ENCODE measurements at regions not wholly inside any gene's neighbourhood (a gene's known extent, or its start where the extent isn't known, plus 50 kb on each side); places are given as distances from the start of the nearest gene placed in this dataset.
"Not testable (repeated sequence)": the region's sequence is repeated elsewhere in the genome, so short reads cannot be mapped to it uniquely, and the experiment has no call there.

DNA sequence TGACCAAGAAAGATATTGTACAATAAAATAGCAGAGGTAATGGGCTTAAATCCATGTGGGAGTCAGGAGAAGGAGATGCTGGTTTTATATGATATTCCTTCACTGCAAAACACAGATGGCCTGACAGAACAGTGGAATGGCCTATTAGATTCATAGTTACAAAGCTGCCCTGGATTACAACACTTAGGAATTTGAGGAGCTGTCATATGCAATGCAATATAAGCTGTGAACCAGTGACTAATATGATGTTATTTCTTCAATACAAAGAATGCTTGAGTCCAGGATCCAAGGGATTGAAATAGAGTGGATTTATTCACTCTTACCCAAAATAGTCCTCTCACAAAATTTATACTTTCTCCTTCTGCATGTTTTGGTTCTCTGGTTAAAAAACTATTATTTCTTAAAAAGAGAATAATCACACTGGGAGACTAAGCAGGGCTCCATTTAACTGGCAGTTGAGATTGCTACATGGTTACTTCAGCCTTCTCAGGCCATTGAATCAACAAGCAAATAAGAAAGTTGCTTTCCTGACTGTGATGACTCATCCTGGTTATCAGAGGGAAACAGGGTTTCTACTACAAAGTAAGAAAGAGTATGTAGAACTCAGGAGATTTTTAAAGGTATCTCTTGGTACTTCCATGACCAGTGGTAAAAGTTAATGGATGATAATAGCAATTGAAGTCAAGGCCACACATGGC, 79.8 kb upstream of the ZPLD1 start:
- Histone ChIP-seq H3K4me3 (ENCODE audit: low read depth in 1 of 2, low read length in 2 of 2) (no peak overlapping the region), H2AFZ (ENCODE audit: low read depth, low read length) (no peak overlapping the region), H3K9me3 (ENCODE audit: insufficient read depth, low read length, severe bottlenecking) (no peaks in the 10 kb centered on the region), H3K27ac (ENCODE audit: low read length) (no peak overlapping the region), H3K9ac (ENCODE audit: low read depth, low read length) (no peak overlapping the region), H3K27me3 (ENCODE audit: insufficient read depth, low read length, poor library complexity) (no peaks in the 10 kb centered on the region), H3K4me1 (ENCODE audit: insufficient read depth, low read length) (no peaks in the 10 kb centered on the region), H3K36me3 (ENCODE audit: insufficient read depth, low read length) (no peaks in the 10 kb centered on the region), H4K20me1 (ENCODE audit: insufficient read depth, low read length) (no peaks in the 10 kb centered on the region), H3K79me2 (ENCODE audit: insufficient read depth, low read length) (no peaks in the 10 kb centered on the region), H3K4me2 (ENCODE audit: insufficient read depth, low read length) (no peak overlapping the region)
- ATAC-seq (ENCODE audit: insufficient read depth, low read depth) (no peak), DNase-seq (no peak)
- TF ChIP-seq EZH2 (IDR thresholded peaks at IDR 0.05; ENCODE audit: borderline replicate concordance, low read depth, low read length, severe bottlenecking) = no peak
- TF ChIP-seq, protein P1, sequence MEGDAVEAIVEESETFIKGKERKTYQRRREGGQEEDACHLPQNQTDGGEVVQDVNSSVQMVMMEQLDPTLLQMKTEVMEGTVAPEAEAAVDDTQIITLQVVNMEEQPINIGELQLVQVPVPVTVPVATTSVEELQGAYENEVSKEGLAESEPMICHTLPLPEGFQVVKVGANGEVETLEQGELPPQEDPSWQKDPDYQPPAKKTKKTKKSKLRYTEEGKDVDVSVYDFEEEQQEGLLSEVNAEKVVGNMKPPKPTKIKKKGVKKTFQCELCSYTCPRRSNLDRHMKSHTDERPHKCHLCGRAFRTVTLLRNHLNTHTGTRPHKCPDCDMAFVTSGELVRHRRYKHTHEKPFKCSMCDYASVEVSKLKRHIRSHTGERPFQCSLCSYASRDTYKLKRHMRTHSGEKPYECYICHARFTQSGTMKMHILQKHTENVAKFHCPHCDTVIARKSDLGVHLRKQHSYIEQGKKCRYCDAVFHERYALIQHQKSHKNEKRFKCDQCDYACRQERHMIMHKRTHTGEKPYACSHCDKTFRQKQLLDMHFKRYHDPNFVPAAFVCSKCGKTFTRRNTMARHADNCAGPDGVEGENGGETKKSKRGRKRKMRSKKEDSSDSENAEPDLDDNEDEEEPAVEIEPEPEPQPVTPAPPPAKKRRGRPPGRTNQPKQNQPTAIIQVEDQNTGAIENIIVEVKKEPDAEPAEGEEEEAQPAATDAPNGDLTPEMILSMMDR (IDR thresholded peaks at IDR 0.05; ENCODE audit: borderline replicate concordance, extremely low read depth, low read length, poor library complexity, severe bottlenecking) = no peak

DNA sequence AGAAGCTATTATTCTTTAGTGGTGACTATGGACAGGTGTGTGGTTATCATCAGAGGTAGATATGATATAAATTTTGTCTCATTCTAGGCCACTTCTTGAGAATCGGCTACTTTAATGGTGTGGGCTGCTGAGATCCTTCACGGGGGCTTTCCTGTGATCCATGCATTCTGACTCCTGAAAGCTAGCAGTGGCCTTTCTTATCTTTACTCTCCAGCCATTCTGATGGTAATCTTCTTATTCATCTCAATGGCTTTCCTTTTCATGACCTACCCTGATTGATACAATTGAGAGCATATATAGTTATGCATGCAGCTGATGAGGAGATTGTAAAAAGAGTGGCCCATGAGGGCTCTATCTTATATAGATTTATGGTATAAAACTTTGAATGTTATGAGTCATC, 78.3 kb upstream of the ZPLD1 start:
- Histone ChIP-seq H3K27ac (ENCODE audit: low read length) (no peak overlapping the region), H3K4me1 (ENCODE audit: insufficient read depth, low read length) (no peaks in the 10 kb centered on the region), H3K9ac (ENCODE audit: low read depth, low read length) (no peak overlapping the region), H3K4me3 (ENCODE audit: low read depth in 1 of 2, low read length in 2 of 2) (no peak overlapping the region), H3K4me2 (ENCODE audit: insufficient read depth, low read length) (no peak overlapping the region), H3K36me3 (ENCODE audit: insufficient read depth, low read length) (no peaks in the 10 kb centered on the region), H3K9me3 (ENCODE audit: insufficient read depth, low read length, severe bottlenecking) (no peaks in the 10 kb centered on the region), H2AFZ (ENCODE audit: low read depth, low read length) (no peak overlapping the region), H3K27me3 (ENCODE audit: insufficient read depth, low read length, poor library complexity) (no peaks in the 10 kb centered on the region), H4K20me1 (ENCODE audit: insufficient read depth, low read length) (no peaks in the 10 kb centered on the region), H3K79me2 (ENCODE audit: insufficient read depth, low read length) (no peaks in the 10 kb centered on the region)
- TF ChIP-seq, protein P1 (IDR thresholded peaks at IDR 0.05; ENCODE audit: borderline replicate concordance, extremely low read depth, low read length, poor library complexity, severe bottlenecking) = no peak
- no peak for TF ChIP-seq EZH2 (IDR thresholded peaks at IDR 0.05; ENCODE audit: borderline replicate concordance, low read depth, low read length, severe bottlenecking)
- ATAC-seq (ENCODE audit: insufficient read depth, low read depth) (no peak), DNase-seq (no peak)

DNA sequence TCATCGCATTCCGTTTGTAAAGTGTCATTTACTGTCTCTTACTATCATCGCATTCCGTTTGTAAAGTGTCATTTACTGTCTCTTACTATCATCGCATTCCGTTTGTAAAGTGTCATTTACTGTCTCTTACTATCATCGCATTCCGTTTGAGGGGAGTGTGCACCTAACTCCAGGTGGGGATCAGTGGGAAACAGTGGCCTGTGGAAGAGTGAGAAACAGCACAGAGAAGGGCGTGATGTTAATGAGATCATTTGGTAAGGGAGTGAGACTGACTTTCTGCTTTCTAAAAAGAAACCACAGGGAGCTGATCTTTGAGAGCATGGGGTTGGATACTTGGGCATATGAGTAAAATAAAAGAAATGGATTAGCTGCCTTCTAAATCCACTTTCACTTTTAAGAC, 77.5 kb upstream of the ZPLD1 start:
- not testable (repeated sequence) for H3K9me3 ChIP-seq (ENCODE audit: insufficient read depth, low read length, severe bottlenecking); ATAC-seq (ENCODE audit: insufficient read depth, low read depth); H3K4me3 ChIP-seq (ENCODE audit: low read depth in 1 of 2, low read length in 2 of 2); H3K4me1 ChIP-seq (ENCODE audit: insufficient read depth, low read length); H2AFZ ChIP-seq (ENCODE audit: low read depth, low read length); H4K20me1 ChIP-seq (ENCODE audit: insufficient read depth, low read length); H3K9ac ChIP-seq (ENCODE audit: low read depth, low read length); H3K79me2 ChIP-seq (ENCODE audit: insufficient read depth, low read length); H3K4me2 ChIP-seq (ENCODE audit: insufficient read depth, low read length); H3K27me3 ChIP-seq (ENCODE audit: insufficient read depth, low read length, poor library complexity); DNase-seq; H3K36me3 ChIP-seq (ENCODE audit: insufficient read depth, low read length); H3K27ac ChIP-seq (ENCODE audit: low read length)

DNA sequence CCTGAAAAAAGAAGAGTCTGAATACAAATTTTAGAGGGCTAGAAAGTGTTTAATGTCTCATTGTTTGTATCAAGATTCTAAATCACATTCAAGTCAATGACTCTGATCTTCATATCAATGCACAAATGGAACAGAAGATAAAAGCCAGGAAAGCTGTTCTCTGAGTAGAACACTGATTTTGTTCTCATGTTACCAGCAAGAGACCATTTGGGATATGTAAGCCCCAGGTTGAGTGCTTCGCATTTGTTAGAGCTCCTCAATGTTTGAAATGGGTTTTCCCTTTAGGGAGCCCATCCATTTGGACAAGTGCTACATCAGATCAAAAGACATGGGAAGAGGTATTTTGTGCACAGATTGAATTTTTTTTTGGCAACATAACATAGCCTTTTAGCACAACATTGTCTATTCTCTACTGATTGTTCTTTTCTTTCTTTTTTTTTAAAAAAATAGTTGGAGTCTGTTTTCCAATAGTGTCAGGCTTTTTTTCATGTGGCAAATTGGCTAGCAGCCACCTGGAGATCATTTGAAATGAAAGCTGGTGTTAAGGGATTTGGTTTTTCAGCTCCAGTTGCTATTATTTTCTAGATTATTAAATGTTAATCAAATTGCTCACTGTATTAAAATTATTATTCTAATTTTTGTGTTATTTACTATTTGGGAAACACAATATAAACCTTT, 74.5 kb upstream of the ZPLD1 start:
- ATAC-seq (ENCODE audit: insufficient read depth, low read depth) = no peak
- no peaks in the 10 kb centered on the region for H3K27me3 ChIP-seq (ENCODE audit: insufficient read depth, low read length, poor library complexity)
- H3K79me2 ChIP-seq (ENCODE audit: insufficient read depth, low read length) = no peaks in the 10 kb centered on the region
- H3K36me3 ChIP-seq (ENCODE audit: insufficient read depth, low read length) = no peaks in the 10 kb centered on the region
- no peak overlapping the region for H3K27ac ChIP-seq (ENCODE audit: low read length)
- H4K20me1 ChIP-seq (ENCODE audit: insufficient read depth, low read length) = no peaks in the 10 kb centered on the region
- H3K4me1 ChIP-seq (ENCODE audit: insufficient read depth, low read length) = no peaks in the 10 kb centered on the region
- H3K4me3 ChIP-seq (ENCODE audit: low read depth in 1 of 2, low read length in 2 of 2) = no peak overlapping the region
- H3K9ac ChIP-seq (ENCODE audit: low read depth, low read length) = no peak overlapping the region
- DNase-seq = no peak
- no peak for TF ChIP-seq EZH2 (IDR thresholded peaks at IDR 0.05; ENCODE audit: borderline replicate concordance, low read depth, low read length, severe bottlenecking)
- TF ChIP-seq, protein P1 (IDR thresholded peaks at IDR 0.05; ENCODE audit: borderline replicate concordance, extremely low read depth, low read length, poor library complexity, severe bottlenecking) = no peak
- no peak overlapping the region for H3K4me2 ChIP-seq (ENCODE audit: insufficient read depth, low read length)
- peaks cover 4% of the 10 kb centered on the region for H3K9me3 ChIP-seq (ENCODE audit: insufficient read depth, low read length, severe bottlenecking)
- H2AFZ ChIP-seq (ENCODE audit: low read depth, low read length) = no peak overlapping the region

Data from DND-41 (cell line).